ENCODE measurements at regions not wholly inside any gene's neighbourhood (a gene's known extent, or its start where the extent isn't known, plus 50 kb on each side); places are given as distances from the start of the nearest gene placed in this dataset.

DNA sequence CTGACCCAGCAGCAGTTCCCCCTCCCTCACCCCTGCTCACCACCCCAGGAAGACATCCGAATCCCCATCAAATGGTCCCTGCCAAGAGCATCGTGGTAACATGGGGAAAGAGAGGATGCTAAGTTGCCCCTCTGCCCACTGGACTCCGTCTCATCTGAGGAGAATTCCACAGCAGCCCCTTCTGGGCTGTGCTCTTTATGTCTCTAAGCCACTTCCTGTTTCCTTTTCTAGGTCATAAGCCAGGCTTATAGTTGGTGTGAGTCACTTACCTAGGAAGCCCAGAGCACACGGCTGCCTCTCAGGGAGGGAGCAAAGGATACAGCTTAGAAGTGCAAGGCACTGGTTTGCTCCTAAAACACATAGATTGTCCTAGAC, 76.0 kb downstream of the VCPKMT start:
- TF ChIP-seq, protein P1, sequence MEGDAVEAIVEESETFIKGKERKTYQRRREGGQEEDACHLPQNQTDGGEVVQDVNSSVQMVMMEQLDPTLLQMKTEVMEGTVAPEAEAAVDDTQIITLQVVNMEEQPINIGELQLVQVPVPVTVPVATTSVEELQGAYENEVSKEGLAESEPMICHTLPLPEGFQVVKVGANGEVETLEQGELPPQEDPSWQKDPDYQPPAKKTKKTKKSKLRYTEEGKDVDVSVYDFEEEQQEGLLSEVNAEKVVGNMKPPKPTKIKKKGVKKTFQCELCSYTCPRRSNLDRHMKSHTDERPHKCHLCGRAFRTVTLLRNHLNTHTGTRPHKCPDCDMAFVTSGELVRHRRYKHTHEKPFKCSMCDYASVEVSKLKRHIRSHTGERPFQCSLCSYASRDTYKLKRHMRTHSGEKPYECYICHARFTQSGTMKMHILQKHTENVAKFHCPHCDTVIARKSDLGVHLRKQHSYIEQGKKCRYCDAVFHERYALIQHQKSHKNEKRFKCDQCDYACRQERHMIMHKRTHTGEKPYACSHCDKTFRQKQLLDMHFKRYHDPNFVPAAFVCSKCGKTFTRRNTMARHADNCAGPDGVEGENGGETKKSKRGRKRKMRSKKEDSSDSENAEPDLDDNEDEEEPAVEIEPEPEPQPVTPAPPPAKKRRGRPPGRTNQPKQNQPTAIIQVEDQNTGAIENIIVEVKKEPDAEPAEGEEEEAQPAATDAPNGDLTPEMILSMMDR (IDR thresholded peaks at IDR 0.05), result no peak
- TF ChIP-seq EZH2phosphoT487 (IDR thresholded peaks at IDR 0.05), result no peak
